LNCaP clone FGC (cell line): ENCODE measurements at regions not wholly inside any gene's neighbourhood (a gene's known extent, or its start where the extent isn't known, plus 50 kb on each side); places are given as distances from the start of the nearest gene placed in this dataset.
"Not testable (repeated sequence)": the region's sequence is repeated elsewhere in the genome, so short reads cannot be mapped to it uniquely, and the experiment has no call there.

Experiments used
- DNase-seq: peaks from one replicate; pipeline ENCODE4 v3.0.0-alpha.2; 2011; ENCODE audit warnings: low read depth
- H3K4me3 ChIP-seq: 2 replicates; pipeline ENCODE4 v1.5.1; 2011; ENCODE audit warnings: mild to moderate bottlenecking, low read depth, low read length, control low read depth

- H3K4me3 ChIP-seq, DNase-seq: not testable (repeated sequence)
These were observed 138.8 kb upstream of the NBPF19 start for GRCh38 chr1:149336082-149336481.

- DNase-seq, H3K4me3 ChIP-seq: not testable (repeated sequence)
These were observed 136.6 kb upstream of the NBPF19 start for GRCh38 chr1:149338221-149338691.

GRCh38 chr1:149338698-149339097 is 136.1 kb upstream of the NBPF19 start:
- H3K4me3 ChIP-seq, DNase-seq: not testable (repeated sequence)

GRCh38 chr1:149349448-149349847 is 125.4 kb upstream of the NBPF19 start:
- not testable (repeated sequence) for H3K4me3 ChIP-seq, DNase-seq

- H3K4me3 ChIP-seq, DNase-seq: not testable (repeated sequence)
These were observed 122.6 kb upstream of the NBPF19 start for GRCh38 chr1:149352205-149352604.

GRCh38 chr1:149354579-149354978 is 120.3 kb upstream of the NBPF19 start:
- H3K4me3 ChIP-seq, DNase-seq: not testable (repeated sequence)

- DNase-seq, H3K4me3 ChIP-seq: not testable (repeated sequence)
These were observed 119.1 kb upstream of the NBPF19 start for GRCh38 chr1:149355748-149356147.

GRCh38 chr1:149356152-149356551 is 118.7 kb upstream of the NBPF19 start:
- DNase-seq, H3K4me3 ChIP-seq: not testable (repeated sequence)

- not testable (repeated sequence) for H3K4me3 ChIP-seq, DNase-seq
These were observed 114.5 kb upstream of the NBPF19 start for GRCh38 chr1:149360351-149360750.

GRCh38 chr1:149361310-149361709 is 113.5 kb upstream of the NBPF19 start:
- DNase-seq, H3K4me3 ChIP-seq: not testable (repeated sequence)

GRCh38 chr1:149364188-149364981 is 110.5 kb upstream of the NBPF19 start:
- not testable (repeated sequence) for H3K4me3 ChIP-seq, DNase-seq

- DNase-seq: not testable (repeated sequence)
These were observed 108.4 kb upstream of the NBPF19 start for GRCh38 chr1:149366402-149366801.

GRCh38 chr1:149367472-149368044 is 107.3 kb upstream of the NBPF19 start:
- H3K4me3 ChIP-seq, DNase-seq: not testable (repeated sequence)

More at GRCh38 chr1:149366402-149366801, 108.4 kb upstream of the NBPF19 start:
- H3K4me3 ChIP-seq: not testable (repeated sequence)

- DNase-seq, H3K4me3 ChIP-seq: not testable (repeated sequence)
These were observed 106.5 kb upstream of the NBPF19 start for GRCh38 chr1:149368337-149368736.

- H3K4me3 ChIP-seq, DNase-seq: not testable (repeated sequence)
These were observed 105.8 kb upstream of the NBPF19 start for GRCh38 chr1:149369081-149369480.

GRCh38 chr1:149371955-149372354 is 102.9 kb upstream of the NBPF19 start:
- DNase-seq, H3K4me3 ChIP-seq: not testable (repeated sequence)

GRCh38 chr1:149378462-149378861 is 96.4 kb upstream of the NBPF19 start:
- not testable (repeated sequence) for H3K4me3 ChIP-seq

GRCh38 chr1:149390173-149390926 is 84.5 kb upstream of the NBPF19 start:
- peak; percentile 25 for DNase-seq
- peak overlapping the region; percentile 43 for H3K4me3 ChIP-seq

More at GRCh38 chr1:149378462-149378861, 96.4 kb upstream of the NBPF19 start:
- DNase-seq: not testable (repeated sequence)

- DNase-seq: not testable (repeated sequence)
- H3K4me3 ChIP-seq: peak overlapping the region; percentile 43
These were observed 83.9 kb upstream of the NBPF19 start for GRCh38 chr1:149390931-149391330.
